AG04450 (cell line): ENCODE measurements at regions not wholly inside any gene's neighbourhood (a gene's known extent, or its start where the extent isn't known, plus 50 kb on each side); places are given as distances from the start of the nearest gene placed in this dataset.

Source experiments
- CTCF ChIA-PET: fragments of 300-600, 350-600 bp; formaldehyde crosslinking; extraction: SDS; loops from one replicate; lab custom pipeline; 2022; ENCODE audit warnings: antibody characterized with exemption, inconsistent platforms; lab: Charles Lee
- POLR2A ChIA-PET: fragments of 350-600 bp; formaldehyde crosslinking; extraction: SDS; loops from one replicate; lab custom pipeline; 2021; ENCODE audit warnings: antibody characterized with exemption, inconsistent platforms; lab: Yijun Ruan, JAX
- DNase-seq: peaks from one replicate; pipeline ENCODE4 v3.0.0-alpha.2; 2011; ENCODE audit warnings: low read depth, low spot score
- H3K27ac ChIP-seq: one replicate; pipeline ENCODE4 v1.5.1; 2012; ENCODE audit warnings: low read depth, low read length, control low read depth
- H3K27me3 ChIP-seq: one replicate; pipeline ENCODE4 v1.6.0; 2012; ENCODE audit warnings: low read length; ENCODE audit not compliant: control insufficient read depth, insufficient read depth
- H3K4me3 ChIP-seq: 2 replicates; pipeline ENCODE4 v1.5.1; 2011; ENCODE audit warnings: mild to moderate bottlenecking, low read depth, low read length, control low read depth
- H3K9me3 ChIP-seq: 2 replicates; pipeline ENCODE4 v1.5.1; 2012; ENCODE audit warnings: low read length; ENCODE audit not compliant: control insufficient read depth, insufficient read depth
- CTCF ChIP-seq: IDR thresholded peaks from 2 replicates; pipeline ENCODE4 v1.5.1; 2011; ENCODE audit warnings: low read depth, low read length, control low read depth, inconsistent platforms

GRCh38 chr4:41433361-41433760 is 104.6 kb upstream of the LIMCH1 start:
- Histone ChIP-seq H3K9me3 (no peaks in the 10 kb centered on the region), H3K27ac (no peak overlapping the region), H3K27me3 (peaks cover 8% of the 10 kb centered on the region), H3K4me3 (no peak overlapping the region)
- no peak for DNase-seq
- TF ChIP-seq CTCF, result no peak
- ChIA-PET POLR2A (no interaction called here), CTCF (no interaction called here)

- POLR2A ChIA-PET, result no interaction called here
- CTCF ChIA-PET, result no interaction called here
- peaks cover 8% of the 10 kb centered on the region for H3K27me3 ChIP-seq
- TF ChIP-seq CTCF, result no peak
- no peaks in the 10 kb centered on the region for H3K9me3 ChIP-seq
- no peak overlapping the region for H3K4me3 ChIP-seq
- DNase-seq, result no peak
- no peak overlapping the region for H3K27ac ChIP-seq
These were observed 102.4 kb upstream of the LIMCH1 start for GRCh38 chr4:41435510-41435909.

GRCh38 chr4:41436419-41436818 is 101.5 kb upstream of the LIMCH1 start:
- Histone ChIP-seq H3K27me3 (peaks cover 3% of the 10 kb centered on the region), H3K4me3 (no peak overlapping the region), H3K9me3 (no peaks in the 10 kb centered on the region), H3K27ac (no peak overlapping the region)
- DNase-seq, result no peak
- CTCF ChIA-PET, result no interaction called here
- TF ChIP-seq CTCF, result no peak
- POLR2A ChIA-PET, result no interaction called here

GRCh38 chr4:41437111-41437536 is 100.8 kb upstream of the LIMCH1 start:
- DNase-seq, result no peak

GRCh38 chr4:41438931-41439297 is 99.0 kb upstream of the LIMCH1 start:
- no peak overlapping the region for H3K4me3 ChIP-seq
- CTCF ChIA-PET, result no interaction called here
- H3K27me3 ChIP-seq, result peaks cover 3% of the 10 kb centered on the region
- POLR2A ChIA-PET, result no interaction called here
- no peaks in the 10 kb centered on the region for H3K9me3 ChIP-seq
- no peak overlapping the region for H3K27ac ChIP-seq
- TF ChIP-seq CTCF, result no peak
- no peak for DNase-seq

More at GRCh38 chr4:41437111-41437536, 100.8 kb upstream of the LIMCH1 start:
- Histone ChIP-seq H3K27me3 (peaks cover 3% of the 10 kb centered on the region), H3K27ac (no peak overlapping the region), H3K4me3 (no peak overlapping the region), H3K9me3 (no peaks in the 10 kb centered on the region)
- TF ChIP-seq CTCF, result no peak
- ChIA-PET POLR2A (no interaction called here), CTCF (no interaction called here)
